KMS-11 (cell line): ENCODE measurements at regions not wholly inside any gene's neighbourhood (a gene's known extent, or its start where the extent isn't known, plus 50 kb on each side); places are given as distances from the start of the nearest gene placed in this dataset.

Source experiments
- H2AFZ ChIP-seq: fragments of 200-600 bp; sonication (generic); 2 replicates; pipeline ENCODE4 v1.6.1; 2016; ENCODE audit warnings: antibody characterized with exemption, mixed run types, low read depth
- H3K27ac ChIP-seq: fragments of 200-600 bp; sonication (generic); 2 replicates; pipeline ENCODE4 v1.6.1; 2016; ENCODE audit warnings: mild to moderate bottlenecking, mixed run types
- H3K27me3 ChIP-seq: fragments of 200-600 bp; sonication (generic); 2 replicates; pipeline ENCODE4 v1.6.1; 2017; ENCODE audit warnings: mild to moderate bottlenecking, low read depth, mixed run types, moderate library complexity; ENCODE audit not compliant: insufficient read depth
- H3K36me3 ChIP-seq: fragments of 200-600 bp; sonication (generic); 2 replicates; pipeline ENCODE4 v1.6.1; 2017; ENCODE audit warnings: mild to moderate bottlenecking, mixed run types; ENCODE audit not compliant: insufficient read depth
- H3K4me1 ChIP-seq: fragments of 200-600 bp; sonication (generic); 2 replicates; pipeline ENCODE4 v1.6.1; 2016; ENCODE audit warnings: mild to moderate bottlenecking, low read depth, mixed run types; ENCODE audit not compliant: poor library complexity, severe bottlenecking
- H3K4me2 ChIP-seq: fragments of 200-600 bp; sonication (generic); 2 replicates; pipeline ENCODE4 v1.7.0; 2016; ENCODE audit warnings: mild to moderate bottlenecking, mixed run types
- H3K4me3 ChIP-seq: fragments of 200-600 bp; sonication (generic); IDR thresholded peaks from 2 replicates; pipeline ENCODE4 v1.6.1; 2017; ENCODE audit warnings: low read depth, low read length, mixed read lengths; ENCODE audit not compliant: insufficient read depth
- H3K79me2 ChIP-seq: fragments of 200-600 bp; sonication (generic); 2 replicates; pipeline ENCODE4 v1.6.1; 2016; ENCODE audit warnings: low read depth, mixed run types; ENCODE audit not compliant: insufficient read depth
- H3K9ac ChIP-seq: fragments of 200-600 bp; sonication (generic); 2 replicates; pipeline ENCODE4 v1.6.1; 2016; ENCODE audit warnings: mild to moderate bottlenecking, mixed run types
- H4K20me1 ChIP-seq: fragments of 200-600 bp; sonication (generic); 2 replicates; pipeline ENCODE4 v1.6.1; 2016; ENCODE audit warnings: mild to moderate bottlenecking, mixed run types; ENCODE audit not compliant: insufficient read depth
- TF ChIP-seq, protein P1 (sequence below): fragments of 200-600 bp; sonication (generic); conservative IDR thresholded peaks from 2 replicates; pipeline ENCODE4 v1.6.1; 2017; ENCODE audit warnings: low read depth, mild to moderate bottlenecking, antibody characterized with exemption, low read length, moderate library complexity, mixed read lengths

DNA sequence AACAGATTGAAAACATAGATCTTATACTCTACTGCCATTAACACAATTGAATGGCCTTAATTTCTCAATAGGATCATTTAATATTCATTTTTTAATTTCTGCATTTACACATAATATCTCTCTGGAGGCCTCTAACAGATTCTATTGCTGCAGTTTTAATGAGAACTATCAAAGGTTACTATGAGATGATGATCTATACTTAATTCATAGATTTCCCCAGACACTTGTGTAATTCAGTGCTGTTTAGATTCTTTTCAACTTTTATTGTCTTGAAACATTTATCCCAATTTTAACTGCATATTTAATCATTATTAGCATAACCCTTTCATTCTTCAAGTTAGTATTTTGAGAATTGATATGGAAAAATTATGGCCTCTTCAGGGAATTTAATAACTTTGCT lies 1056.5 kb upstream of the CDH8 start:
- Histone ChIP-seq H3K4me1 (no peaks in the 10 kb centered on the region), H3K79me2 (no peaks in the 10 kb centered on the region), H3K36me3 (no peaks in the 10 kb centered on the region)

GRCh38 chr16:63082101-63082500 lies 1045.9 kb upstream of the CDH8 start:
- H3K9ac ChIP-seq, result no peak overlapping the region
- no peaks in the 10 kb centered on the region for H3K36me3 ChIP-seq
- TF ChIP-seq, protein P1, sequence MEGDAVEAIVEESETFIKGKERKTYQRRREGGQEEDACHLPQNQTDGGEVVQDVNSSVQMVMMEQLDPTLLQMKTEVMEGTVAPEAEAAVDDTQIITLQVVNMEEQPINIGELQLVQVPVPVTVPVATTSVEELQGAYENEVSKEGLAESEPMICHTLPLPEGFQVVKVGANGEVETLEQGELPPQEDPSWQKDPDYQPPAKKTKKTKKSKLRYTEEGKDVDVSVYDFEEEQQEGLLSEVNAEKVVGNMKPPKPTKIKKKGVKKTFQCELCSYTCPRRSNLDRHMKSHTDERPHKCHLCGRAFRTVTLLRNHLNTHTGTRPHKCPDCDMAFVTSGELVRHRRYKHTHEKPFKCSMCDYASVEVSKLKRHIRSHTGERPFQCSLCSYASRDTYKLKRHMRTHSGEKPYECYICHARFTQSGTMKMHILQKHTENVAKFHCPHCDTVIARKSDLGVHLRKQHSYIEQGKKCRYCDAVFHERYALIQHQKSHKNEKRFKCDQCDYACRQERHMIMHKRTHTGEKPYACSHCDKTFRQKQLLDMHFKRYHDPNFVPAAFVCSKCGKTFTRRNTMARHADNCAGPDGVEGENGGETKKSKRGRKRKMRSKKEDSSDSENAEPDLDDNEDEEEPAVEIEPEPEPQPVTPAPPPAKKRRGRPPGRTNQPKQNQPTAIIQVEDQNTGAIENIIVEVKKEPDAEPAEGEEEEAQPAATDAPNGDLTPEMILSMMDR, result no peak
- no peaks in the 10 kb centered on the region for H3K79me2 ChIP-seq
- H3K4me1 ChIP-seq, result no peaks in the 10 kb centered on the region
- no peak overlapping the region for H3K27ac ChIP-seq
- no peak overlapping the region for H3K4me2 ChIP-seq
- H3K4me3 ChIP-seq, result no peak overlapping the region
- no peak overlapping the region for H2AFZ ChIP-seq
- H3K27me3 ChIP-seq, result no peaks in the 10 kb centered on the region
- H4K20me1 ChIP-seq, result no peaks in the 10 kb centered on the region

More for the DNA sequence above, 1056.5 kb upstream of the CDH8 start:
- H3K4me3 ChIP-seq, result no peak overlapping the region
- no peak overlapping the region for H3K9ac ChIP-seq
- no peak overlapping the region for H3K27ac ChIP-seq
- TF ChIP-seq, protein P1, result no peak
- H4K20me1 ChIP-seq, result no peaks in the 10 kb centered on the region
- no peak overlapping the region for H3K4me2 ChIP-seq
- H3K27me3 ChIP-seq, result no peaks in the 10 kb centered on the region
- no peak overlapping the region for H2AFZ ChIP-seq

- Histone ChIP-seq H4K20me1 (no peaks in the 10 kb centered on the region), H3K4me2 (no peak overlapping the region), H2AFZ (no peak overlapping the region), H3K9ac (no peak overlapping the region), H3K79me2 (no peaks in the 10 kb centered on the region), H3K36me3 (no peaks in the 10 kb centered on the region), H3K4me1 (no peaks in the 10 kb centered on the region), H3K27me3 (no peaks in the 10 kb centered on the region), H3K4me3 (no peak overlapping the region), H3K27ac (no peak overlapping the region)
- TF ChIP-seq, protein P1, result no peak
These were observed 1044.5 kb upstream of the CDH8 start for GRCh38 chr16:63080746-63081145.

- Histone ChIP-seq H3K4me1 (no peaks in the 10 kb centered on the region), H3K36me3 (no peaks in the 10 kb centered on the region), H3K9ac (no peak overlapping the region), H3K27me3 (no peaks in the 10 kb centered on the region), H3K27ac (no peak overlapping the region), H2AFZ (no peak overlapping the region), H3K4me2 (no peak overlapping the region), H3K79me2 (no peaks in the 10 kb centered on the region), H4K20me1 (no peaks in the 10 kb centered on the region), H3K4me3 (no peak overlapping the region)
- TF ChIP-seq, protein P1, result no peak
These were observed 1032.8 kb upstream of the CDH8 start for GRCh38 chr16:63069047-63069446.
